Right ventricle myocardium superior (tissue), 1 donor: ENCODE measurements at regions not wholly inside any gene's neighbourhood (a gene's known extent, or its start where the extent isn't known, plus 50 kb on each side); places are given as distances from the start of the nearest gene placed in this dataset.
"Not testable (repeated sequence)": the region's sequence is repeated elsewhere in the genome, so short reads cannot be mapped to it uniquely, and the experiment has no call there.

ENCODE experiments used
- ATAC-seq: fragments of 200-7000 bp; cut with Tn5 transposase; one replicate; pipeline ENCODE4 v1.9.1; 2020; ENCODE audit warnings: mild to moderate bottlenecking; ENCODE audit not compliant: poor library complexity
- DNase-seq: peaks from one replicate; pipeline ENCODE4 v3.0.0-alpha.2; 2020
- intact Hi-C: fragments of 100-400 bp; cut with DNase I; formaldehyde crosslinking; loops from one replicate; pipeline ENCODE4 v1.11.2; 2022
- donor health status: DM: no; HTN: yes; CAD: no; lungs with severe emphysema.

DNA sequence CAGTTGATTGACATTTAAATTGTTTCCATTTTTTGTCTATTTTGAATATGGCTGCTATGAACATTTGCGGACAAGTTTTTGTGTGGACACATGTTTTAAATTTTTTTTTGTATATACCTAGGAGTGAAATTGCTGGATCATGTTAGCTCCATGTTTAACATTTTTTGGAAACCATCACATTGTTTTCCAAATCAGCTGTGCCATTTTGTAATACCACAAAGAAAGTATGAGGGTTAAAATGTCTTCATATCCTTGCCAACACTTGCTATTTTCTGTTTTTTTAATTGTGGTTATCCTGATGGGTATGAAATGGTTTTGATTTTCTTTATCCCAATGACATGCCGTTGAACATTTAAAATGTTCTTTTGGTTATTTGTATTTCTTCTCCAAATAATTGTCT is 52.1 kb downstream of the CARTPT start:
- ATAC-seq (no peak), DNase-seq (no peak)
- intact Hi-C loops, result no loop called here

- peak; percentile 72 for ATAC-seq
- DNase-seq, result no peak
- intact Hi-C loops, result no loop called here
Measured at GRCh38 chr5:71778678-71779276, 59.7 kb downstream of the CARTPT start.

GRCh38 chr5:71780597-71780996 is 61.5 kb downstream of the CARTPT start:
- no peak for DNase-seq
- no peak for ATAC-seq
- intact Hi-C loops, result loop anchor here (5.0 to 10.0 kb wide), 5 partner anchors 84 to 527 kb away; partner anchors contain the start of gene MAP1B

DNA sequence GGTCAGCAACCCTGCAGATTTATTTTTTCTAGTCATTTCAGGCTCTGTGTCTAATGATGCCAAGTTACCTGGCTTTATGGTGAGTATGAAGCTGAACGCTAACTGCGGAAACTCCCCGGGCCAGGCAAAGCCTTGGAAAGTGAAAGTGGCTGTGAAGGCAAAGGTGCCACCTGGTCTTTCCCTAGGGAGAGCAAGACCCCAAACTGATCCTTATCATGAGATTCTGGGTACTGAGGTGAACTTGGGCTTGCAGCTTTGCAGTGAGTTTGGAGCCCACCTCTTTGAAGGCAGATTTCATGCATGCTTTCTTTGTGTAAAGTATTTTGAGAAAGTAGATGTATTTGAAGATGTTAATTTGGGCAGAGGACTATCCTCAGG is 63.3 kb downstream of the CARTPT start:
- intact Hi-C loops, result loop anchor here (5.0 to 10.0 kb wide), 5 partner anchors 82 to 525 kb away; partner anchors contain the start of gene MAP1B
- ATAC-seq (no peak), DNase-seq (no peak)

DNA sequence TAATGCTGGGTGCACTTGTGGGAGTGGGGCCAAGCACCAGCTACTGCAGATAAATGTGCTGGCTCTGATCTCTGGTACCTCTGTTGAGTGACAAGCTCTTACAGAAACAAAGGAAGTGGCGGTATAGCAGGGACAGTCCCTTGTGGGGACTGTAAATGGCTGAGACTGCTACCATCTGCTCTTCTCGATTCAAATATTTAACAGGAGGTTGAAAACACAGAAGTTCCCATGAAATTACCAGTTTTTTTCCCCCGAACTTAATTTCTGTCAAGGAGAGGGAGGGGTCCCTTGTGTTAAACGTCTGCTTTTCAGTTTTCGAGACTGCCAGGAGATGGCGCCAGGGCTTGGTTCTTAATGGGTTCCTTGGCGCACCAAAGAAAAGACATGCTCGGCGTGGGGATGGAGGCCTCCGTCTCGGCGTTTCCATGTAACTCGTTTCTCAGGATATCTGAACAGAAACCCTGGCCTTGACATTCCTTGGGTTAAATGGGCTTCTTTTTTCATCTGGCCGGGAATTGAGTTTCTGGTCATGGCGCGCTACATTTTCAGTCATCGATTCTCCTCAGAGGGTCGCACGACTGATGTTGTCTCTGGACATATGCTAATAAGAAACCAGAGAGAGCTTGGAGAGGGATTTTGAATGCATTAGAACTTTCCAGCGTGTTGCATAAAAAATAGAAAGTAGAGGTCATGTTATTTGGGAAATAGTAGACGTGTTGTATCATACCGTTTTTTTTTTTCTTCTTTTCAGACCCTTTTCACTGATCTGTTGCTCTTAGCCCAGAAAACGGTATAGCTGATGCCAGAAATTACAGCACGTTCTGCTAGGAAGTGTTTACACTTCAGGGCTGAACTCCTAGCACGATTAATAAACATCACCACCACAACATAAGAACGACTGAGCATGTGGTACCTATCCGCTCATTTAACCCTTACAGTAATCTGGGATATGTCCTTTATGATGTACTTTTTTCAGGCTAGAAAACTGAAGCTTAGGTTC is 64.0 kb downstream of the CARTPT start:
- intact Hi-C loops, result loop anchor here (5.0 to 10.0 kb wide), 5 partner anchors 82 to 524 kb away; partner anchors contain the start of gene MAP1B
- peak; percentile 84 for DNase-seq
- ATAC-seq, result peak; percentile 95

GRCh38 chr5:71783891-71784290 is 64.8 kb downstream of the CARTPT start:
- DNase-seq (no peak), ATAC-seq (no peak)
- intact Hi-C loops, result loop anchor here (5.0 to 10.0 kb wide), 5 partner anchors 81 to 523 kb away; partner anchors contain the start of gene MAP1B

GRCh38 chr5:71786337-71787055 is 67.4 kb downstream of the CARTPT start:
- ATAC-seq (no peak), DNase-seq (no peak)
- intact Hi-C loops, result loop anchor here (10.0 kb wide), 3 partner anchors 78 to 228 kb away; no protein-coding TSS in a partner anchor

GRCh38 chr5:71788794-71789193 is 69.7 kb downstream of the CARTPT start:
- intact Hi-C loops, result loop anchor here (10.0 kb wide), 3 partner anchors 76 to 226 kb away; no protein-coding TSS in a partner anchor
- DNase-seq (no peak), ATAC-seq (no peak)

DNA sequence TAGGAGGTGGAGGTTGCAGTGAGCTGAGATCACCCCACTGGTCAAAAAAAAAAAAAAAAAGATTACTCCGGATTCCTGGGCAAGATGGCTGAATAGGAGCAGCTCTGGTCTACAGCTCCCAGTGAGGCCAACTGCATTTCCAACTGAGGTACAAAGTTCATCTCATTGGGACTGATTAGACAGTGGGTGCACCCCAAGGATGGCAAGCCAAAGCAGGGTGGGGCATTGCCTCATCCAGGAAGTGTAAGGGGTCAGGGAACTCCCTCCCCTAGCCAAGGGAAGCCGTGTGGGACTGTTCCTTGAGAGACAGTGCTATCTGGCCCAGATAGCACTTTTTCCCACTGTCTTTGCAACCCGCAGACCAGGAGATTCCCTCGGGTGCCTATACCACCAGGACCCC is 70.7 kb downstream of the CARTPT start:
- ATAC-seq (no peak), DNase-seq (no peak)
- intact Hi-C loops, result loop anchor here (10.0 kb wide), 3 partner anchors 75 to 225 kb away; no protein-coding TSS in a partner anchor

- no peak for DNase-seq
- no peak for ATAC-seq
- intact Hi-C loops, result no loop called here
Measured at GRCh38 chr5:71790433-71790832, 71.4 kb downstream of the CARTPT start.

- intact Hi-C loops, ATAC-seq, DNase-seq: not testable (repeated sequence)
Measured at GRCh38 chr5:71792041-71792440, 73.0 kb downstream of the CARTPT start.

GRCh38 chr5:71794061-71794695 is 75.1 kb downstream of the CARTPT start:
- intact Hi-C loops, result no loop called here
- ATAC-seq (no peak), DNase-seq (peak; percentile 33)

DNA sequence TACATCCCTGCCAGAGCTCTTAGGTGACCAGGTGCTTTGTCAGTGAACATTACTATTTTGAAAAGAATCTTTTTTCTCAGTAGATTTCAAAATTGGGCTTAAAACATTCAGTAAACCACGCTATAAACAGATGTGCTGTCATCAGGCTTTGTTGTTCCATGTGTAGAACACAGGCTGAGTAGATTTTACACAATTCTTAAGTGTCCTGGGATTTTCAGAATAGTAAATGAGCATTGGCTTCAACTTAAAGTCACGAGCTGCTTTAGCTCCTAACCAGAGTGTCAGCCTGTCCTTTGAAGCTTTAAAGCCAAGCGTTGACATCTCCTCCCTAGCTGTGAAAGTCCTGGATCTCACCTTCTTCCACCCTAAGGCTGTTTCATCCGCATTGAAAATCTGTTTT is 83.6 kb downstream of the CARTPT start:
- DNase-seq, result no peak
- no peak for ATAC-seq
- intact Hi-C loops, result no loop called here

DNA sequence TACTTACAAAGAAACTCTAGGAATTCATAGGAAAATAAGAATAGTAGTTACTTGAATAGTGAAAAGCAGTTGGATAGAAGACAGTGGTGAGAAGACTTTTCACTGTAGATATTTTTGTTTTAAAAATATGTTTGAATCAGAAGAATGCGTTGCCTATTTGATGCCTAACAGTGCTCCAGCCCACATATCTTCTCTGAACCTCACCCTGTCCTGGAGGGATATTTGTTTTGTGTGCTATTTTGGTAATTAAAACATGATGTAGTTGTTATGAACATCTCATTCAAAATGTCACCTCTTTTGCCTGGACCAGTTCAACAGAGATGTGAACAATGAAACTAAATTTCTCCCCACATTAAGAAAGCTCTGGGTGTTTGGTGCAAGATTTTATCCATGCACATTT is 87.6 kb downstream of the CARTPT start:
- intact Hi-C loops, result no loop called here
- ATAC-seq, result no peak
- DNase-seq, result no peak

DNA sequence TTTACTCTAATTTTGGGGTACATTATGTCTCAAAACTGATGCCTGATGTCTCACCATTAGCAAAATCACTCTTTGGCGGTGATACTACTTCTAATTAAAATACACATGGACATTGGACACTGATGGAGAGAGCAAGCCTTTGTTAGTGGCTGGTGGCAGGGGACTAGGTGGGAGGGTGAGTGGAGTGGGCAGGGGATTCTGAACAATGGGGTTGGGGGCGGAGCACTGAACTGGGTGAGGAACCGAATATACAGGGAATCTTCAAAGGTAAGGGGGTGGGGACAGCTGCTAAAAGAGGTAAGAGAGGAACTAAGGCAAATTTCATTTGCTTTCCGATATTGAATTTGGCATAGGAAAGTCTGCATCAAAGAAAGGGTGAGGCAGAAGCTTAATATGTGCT is 88.8 kb downstream of the CARTPT start:
- intact Hi-C loops, result no loop called here
- DNase-seq, result no peak
- ATAC-seq, result no peak

GRCh38 chr5:71809446-71809845 is 90.4 kb downstream of the CARTPT start:
- intact Hi-C loops, result no loop called here
- DNase-seq (no peak), ATAC-seq (no peak)

DNA sequence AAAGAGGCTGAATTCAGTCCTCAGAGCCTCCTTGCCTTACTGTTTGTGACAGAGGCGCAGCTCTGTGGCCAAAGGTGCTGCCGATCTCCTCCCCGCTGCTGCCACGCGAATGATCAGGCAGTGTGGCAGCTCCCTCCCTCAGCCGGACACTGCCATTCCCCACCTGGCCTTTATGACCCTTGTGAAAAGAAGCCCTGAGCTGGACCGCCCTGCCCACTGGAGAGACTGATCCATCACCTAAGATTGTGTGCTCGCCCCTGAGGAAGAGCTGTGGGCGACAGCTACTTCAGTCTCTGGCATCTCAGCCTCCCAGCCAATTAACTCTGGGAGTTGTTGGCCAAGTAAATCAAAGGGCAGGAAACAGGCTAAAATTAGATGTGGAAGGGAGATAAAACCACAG is 90.9 kb downstream of the CARTPT start:
- DNase-seq (peak; percentile 34), ATAC-seq (peak; percentile 53)
- intact Hi-C loops, result no loop called here

- no peak for ATAC-seq
- intact Hi-C loops, result no loop called here
- no peak for DNase-seq
Measured at GRCh38 chr5:71810471-71811195, 91.6 kb downstream of the CARTPT start.
